Smooth muscle cell (in vitro differentiated cells): ENCODE measurements at regions not wholly inside any gene's neighbourhood (a gene's known extent, or its start where the extent isn't known, plus 50 kb on each side); places are given as distances from the start of the nearest gene placed in this dataset.

Experiments
- DNase-seq: peaks from one replicate; lab custom pipeline; 2025; ENCODE audit not compliant: unreplicated experiment; lab: John Stamatoyannopoulos, UW
- H2AFZ ChIP-seq: fragments of 200-600 bp; sonication (generic); 2 replicates; pipeline ENCODE4 v1.6.0; 2016; ENCODE audit warnings: antibody characterized with exemption, low read depth, mild to moderate bottlenecking
- H3F3A ChIP-seq: fragments of 200-600 bp; sonication (generic); 2 replicates; pipeline ENCODE4 v1.6.0; 2017; ENCODE audit warnings: antibody characterized with exemption, low read depth
- H3K27ac ChIP-seq: fragments of 200-600 bp; sonication (generic); 2 replicates; pipeline ENCODE4 v1.5.1; 2016; ENCODE audit warnings: low read depth, mild to moderate bottlenecking
- H3K27me3 ChIP-seq: fragments of 200-600 bp; sonication (generic); 2 replicates; pipeline ENCODE4 v1.6.1; 2016; ENCODE audit warnings: low read depth, mild to moderate bottlenecking
- H3K36me3 ChIP-seq: fragments of 200-600 bp; sonication (generic); 2 replicates; pipeline ENCODE4 v1.5.1; 2016; ENCODE audit warnings: low read depth
- H3K4me1 ChIP-seq: fragments of 200-600 bp; sonication (generic); 2 replicates; pipeline ENCODE4 v1.5.1; 2016; ENCODE audit warnings: low read depth
- H3K4me2 ChIP-seq: fragments of 200-600 bp; sonication (generic); 2 replicates; pipeline ENCODE4 v1.6.0; 2016; ENCODE audit warnings: mild to moderate bottlenecking
- H3K4me3 ChIP-seq: fragments of 200-600 bp; sonication (generic); 2 replicates; pipeline ENCODE4 v1.5.1; 2016; ENCODE audit warnings: mild to moderate bottlenecking
- H3K79me2 ChIP-seq: fragments of 200-600 bp; sonication (generic); 2 replicates; pipeline ENCODE4 v1.6.0; 2016; ENCODE audit warnings: low read depth, mild to moderate bottlenecking
- H3K9ac ChIP-seq: fragments of 200-600 bp; sonication (generic); 2 replicates; pipeline ENCODE4 v1.6.0; 2016; ENCODE audit warnings: low read depth
- H3K9me3 ChIP-seq: fragments of 200-600 bp; sonication (generic); replicated peaks from 2 replicates; pipeline ENCODE4 v1.5.1; 2016; ENCODE audit warnings: low read depth
- H4K20me1 ChIP-seq: fragments of 200-600 bp; sonication (generic); 2 replicates; pipeline ENCODE4 v1.6.0; 2016; ENCODE audit warnings: low read depth
- CTCF ChIP-seq: fragments of 200-600 bp; sonication (generic); IDR thresholded peaks from 2 replicates; pipeline ENCODE4 v1.5.1; 2017; ENCODE audit warnings: borderline replicate concordance, mild to moderate bottlenecking, antibody characterized with exemption; ENCODE audit not compliant: insufficient read depth, poor library complexity, severe bottlenecking
- WGBS: methylation state at CpG from one replicate; pipeline ENCODE4 v1.1.7; 2016; ENCODE audit warnings: low lambda C conversion rate; 5-methylcytosine and 5-hydroxymethylcytosine counted together

- Histone ChIP-seq H3K9ac (no peak overlapping the region), H3K4me2 (no peak overlapping the region), H3K27ac (no peak overlapping the region), H3K79me2 (no peaks in the 10 kb centered on the region), H4K20me1 (no peaks in the 10 kb centered on the region), H2AFZ (no peak overlapping the region), H3K4me3 (no peak overlapping the region), H3K4me1 (no peaks in the 10 kb centered on the region), H3K27me3 (no peaks in the 10 kb centered on the region), H3F3A (no peaks in the 10 kb centered on the region), H3K9me3 (peaks cover 4% of the 10 kb centered on the region), H3K36me3 (no peaks in the 10 kb centered on the region)
- 93% methylated on average over 1 of the region's 1 CpG for WGBS
- no peak for DNase-seq
- no peak for TF ChIP-seq CTCF
Measured at GRCh38 chr3:40701016-40701588, 176.3 kb downstream of the ZNF621 start.

GRCh38 chr3:40704224-40704623 is 179.5 kb downstream of the ZNF621 start:
- Histone ChIP-seq H3K9me3 (peaks cover 4% of the 10 kb centered on the region), H3K27ac (no peak overlapping the region), H3K36me3 (no peaks in the 10 kb centered on the region), H3K27me3 (no peaks in the 10 kb centered on the region), H4K20me1 (no peaks in the 10 kb centered on the region), H3K4me3 (no peak overlapping the region), H3K4me2 (no peak overlapping the region), H3F3A (no peaks in the 10 kb centered on the region), H2AFZ (no peak overlapping the region), H3K4me1 (no peaks in the 10 kb centered on the region), H3K9ac (no peak overlapping the region), H3K79me2 (no peaks in the 10 kb centered on the region)
- no peak for TF ChIP-seq CTCF
- 91% methylated on average over 1 of the region's 1 CpG for WGBS
- no peak for DNase-seq

- Histone ChIP-seq H4K20me1 (no peaks in the 10 kb centered on the region), H3K4me1 (no peaks in the 10 kb centered on the region), H3K4me3 (no peak overlapping the region), H3K4me2 (no peak overlapping the region), H3K9me3 (peaks cover 4% of the 10 kb centered on the region), H3K9ac (no peak overlapping the region), H3K27ac (no peak overlapping the region), H3K36me3 (no peaks in the 10 kb centered on the region), H3K79me2 (no peaks in the 10 kb centered on the region), H3K27me3 (no peaks in the 10 kb centered on the region), H2AFZ (no peak overlapping the region), H3F3A (no peaks in the 10 kb centered on the region)
- TF ChIP-seq CTCF: no peak
- DNase-seq: no peak
Measured at GRCh38 chr3:40705663-40706062, 180.9 kb downstream of the ZNF621 start.

- no peaks in the 10 kb centered on the region for H3K27me3 ChIP-seq
- H3K36me3 ChIP-seq: no peaks in the 10 kb centered on the region
- TF ChIP-seq CTCF: no peak
- no peak overlapping the region for H3K27ac ChIP-seq
- H3F3A ChIP-seq: no peaks in the 10 kb centered on the region
- H3K79me2 ChIP-seq: no peaks in the 10 kb centered on the region
- no peaks in the 10 kb centered on the region for H3K4me1 ChIP-seq
- no peak overlapping the region for H3K4me3 ChIP-seq
- H3K9me3 ChIP-seq: no peaks in the 10 kb centered on the region
- no peak overlapping the region for H3K9ac ChIP-seq
- H2AFZ ChIP-seq: no peak overlapping the region
- no peaks in the 10 kb centered on the region for H4K20me1 ChIP-seq
- no peak for DNase-seq
- no peak overlapping the region for H3K4me2 ChIP-seq
Measured at GRCh38 chr3:40713306-40713705, 188.5 kb downstream of the ZNF621 start.
